ENCODE measurements at regions not wholly inside any gene's neighbourhood (a gene's known extent, or its start where the extent isn't known, plus 50 kb on each side); places are given as distances from the start of the nearest gene placed in this dataset.
"Not testable (repeated sequence)": the region's sequence is repeated elsewhere in the genome, so short reads cannot be mapped to it uniquely, and the experiment has no call there.

DNA sequence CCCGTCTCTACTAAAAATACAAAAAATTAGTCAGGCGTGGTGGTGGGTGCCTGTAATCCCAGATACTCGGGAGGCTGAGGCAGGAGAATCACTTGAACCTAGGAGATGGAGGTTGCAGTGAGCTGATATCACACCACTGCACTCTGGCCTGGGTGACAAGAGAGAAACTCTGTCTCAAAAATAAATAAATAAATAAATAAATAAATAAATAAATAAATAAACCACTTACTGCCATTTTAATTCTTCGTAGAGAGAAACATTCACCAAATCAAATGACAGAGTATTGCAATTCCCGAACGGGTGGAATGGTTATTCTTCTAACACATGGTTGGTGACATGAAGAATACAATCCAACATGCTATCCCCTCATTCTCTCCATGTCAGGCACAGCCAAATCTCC, 754.3 kb upstream of the AUTS2 start:
- not testable (repeated sequence) for DNase-seq (ENCODE audit: low spot score)

DNA sequence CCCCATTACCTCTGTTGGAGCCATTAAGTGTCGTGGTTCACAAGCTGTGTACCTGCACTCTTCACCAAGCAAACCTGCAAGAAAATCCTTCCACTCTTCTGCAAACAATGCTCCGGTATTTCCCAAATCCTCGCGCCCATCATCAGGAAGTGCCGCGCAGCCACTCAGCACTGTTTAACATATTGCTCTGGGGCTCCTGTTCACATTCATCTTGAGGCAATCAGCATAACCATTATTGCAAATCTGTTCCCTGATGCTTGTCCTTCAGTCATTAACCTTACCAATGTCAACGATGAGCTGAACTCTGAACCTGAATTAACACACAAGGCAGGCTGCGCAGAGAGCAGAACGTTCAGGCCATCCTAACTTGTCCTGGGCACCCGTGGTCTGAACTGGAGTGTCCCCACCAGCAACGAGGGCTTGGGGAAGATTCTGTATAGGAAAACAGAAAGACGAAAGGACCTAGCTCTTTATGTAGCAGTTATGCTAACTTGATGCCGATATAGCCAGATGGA, 751.4 kb upstream of the AUTS2 start:
- DNase-seq (ENCODE audit: low spot score), result no peak

DNA sequence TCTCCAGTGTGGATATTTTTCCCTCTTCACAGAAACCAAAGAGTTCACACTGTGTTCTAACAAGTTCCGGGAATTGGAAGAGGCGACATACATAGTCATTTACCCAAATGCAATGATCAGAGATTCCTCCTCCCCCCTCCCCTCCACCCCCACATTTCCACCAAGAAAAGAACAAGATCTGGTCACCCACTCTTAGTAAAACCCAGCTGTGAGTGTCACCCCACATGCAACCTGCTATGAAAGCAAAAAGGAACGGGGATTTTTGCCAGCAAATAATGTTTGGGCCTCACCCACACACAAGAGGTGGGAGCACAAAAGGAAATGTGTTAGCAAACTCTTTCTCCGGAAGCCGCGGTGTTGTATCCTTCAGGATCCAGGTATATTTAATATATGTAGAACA, 745.0 kb upstream of the AUTS2 start:
- no peak for DNase-seq (ENCODE audit: low spot score)

DNA sequence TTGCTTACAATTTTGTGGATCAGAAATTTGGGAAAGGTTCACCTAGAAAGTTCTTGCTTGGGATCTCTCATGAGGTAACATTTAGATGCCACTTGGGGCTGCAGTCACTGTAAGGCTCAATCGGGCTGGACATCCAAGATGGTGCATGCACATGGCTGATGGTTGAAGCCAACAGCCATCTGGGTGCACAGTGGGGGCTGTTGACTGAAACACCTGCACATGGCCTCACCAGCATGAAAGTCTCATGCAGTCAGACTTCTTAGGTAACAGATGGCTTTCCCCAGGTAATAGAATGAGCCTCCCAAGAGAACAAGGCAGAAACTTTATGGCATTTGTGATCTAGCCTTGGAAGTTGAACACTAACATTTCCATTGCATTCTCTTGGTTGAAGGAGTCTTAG, 740.7 kb upstream of the AUTS2 start:
- no peak for DNase-seq (ENCODE audit: low spot score)

DNA sequence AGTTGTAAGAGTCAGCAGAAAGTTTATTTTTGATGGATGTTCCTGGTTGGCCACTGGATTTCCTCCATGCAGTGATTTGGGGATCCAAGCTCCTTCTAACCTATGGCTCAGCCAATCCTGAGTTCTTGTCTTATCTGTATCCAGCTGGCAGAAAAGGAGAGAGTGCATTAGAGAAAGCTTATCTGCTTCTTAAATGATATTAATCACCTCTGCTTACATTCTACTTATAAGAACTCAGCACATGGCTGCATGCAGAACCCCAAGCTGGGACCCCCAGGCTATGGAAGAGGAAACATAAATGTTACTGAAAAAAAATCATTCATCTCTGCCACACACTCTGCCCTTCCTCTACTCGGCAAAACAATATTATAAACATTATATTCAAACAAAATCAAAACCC, 739.8 kb upstream of the AUTS2 start:
- no peak for DNase-seq (ENCODE audit: low spot score)

DNA sequence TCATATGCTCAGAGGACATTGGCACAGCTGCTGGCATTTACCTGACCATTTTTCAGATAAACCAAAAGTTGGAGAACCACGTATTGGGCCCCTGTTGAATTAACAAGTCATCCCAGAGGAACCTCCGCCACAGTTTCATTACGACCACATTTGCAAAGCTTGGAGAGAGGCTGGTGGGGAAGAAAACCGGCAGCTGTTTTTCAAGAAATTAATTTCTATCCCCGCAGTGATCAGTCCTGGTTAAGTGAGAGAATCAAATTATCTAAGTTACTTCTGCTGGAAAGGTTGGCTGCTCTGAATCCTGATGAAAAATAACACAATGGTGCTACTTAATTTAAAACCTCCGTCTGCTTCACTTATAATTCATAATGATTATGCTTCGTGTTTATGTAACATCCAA, 737.1 kb upstream of the AUTS2 start:
- no peak for DNase-seq (ENCODE audit: low spot score)

DNA sequence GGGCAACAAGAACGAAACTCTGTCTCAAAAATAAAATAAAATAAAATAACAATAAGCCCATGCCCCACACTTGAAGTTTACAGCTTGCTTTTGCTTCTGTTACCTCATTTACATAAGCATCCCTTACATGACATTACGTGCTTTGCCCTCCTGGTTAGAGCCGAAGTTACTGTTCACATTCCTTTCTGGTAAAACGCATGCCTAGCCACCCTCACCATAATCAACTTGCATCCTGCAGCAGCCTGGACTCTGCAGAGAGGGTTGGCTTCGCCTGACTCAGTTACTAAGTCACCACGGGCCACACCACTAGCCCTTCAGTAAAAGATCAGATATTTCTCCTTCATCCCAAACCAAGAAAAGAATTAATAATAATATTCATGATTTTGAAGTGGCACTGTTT, 736.0 kb upstream of the AUTS2 start:
- DNase-seq (ENCODE audit: low spot score), result no peak

DNA sequence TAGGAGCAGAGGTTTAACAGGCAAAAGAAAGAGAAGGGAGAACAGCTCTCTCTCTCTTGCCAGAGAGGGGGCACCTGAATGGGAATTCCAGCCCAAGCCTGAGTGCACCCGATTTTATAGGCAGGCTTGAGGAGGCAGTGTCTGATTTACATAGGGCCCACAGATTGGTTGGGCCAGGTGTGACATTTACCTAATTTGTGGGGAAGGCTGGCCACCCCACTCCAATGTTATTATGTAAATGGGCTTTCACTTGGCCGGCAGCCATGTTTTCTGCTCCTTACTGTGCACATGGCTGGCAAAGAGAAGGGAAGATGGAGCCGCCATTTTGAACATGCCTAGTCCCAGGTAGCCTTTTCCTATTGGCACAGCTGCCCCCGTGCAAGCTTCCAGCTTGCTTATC, 735.5 kb upstream of the AUTS2 start:
- no peak for DNase-seq (ENCODE audit: low spot score)

DNA sequence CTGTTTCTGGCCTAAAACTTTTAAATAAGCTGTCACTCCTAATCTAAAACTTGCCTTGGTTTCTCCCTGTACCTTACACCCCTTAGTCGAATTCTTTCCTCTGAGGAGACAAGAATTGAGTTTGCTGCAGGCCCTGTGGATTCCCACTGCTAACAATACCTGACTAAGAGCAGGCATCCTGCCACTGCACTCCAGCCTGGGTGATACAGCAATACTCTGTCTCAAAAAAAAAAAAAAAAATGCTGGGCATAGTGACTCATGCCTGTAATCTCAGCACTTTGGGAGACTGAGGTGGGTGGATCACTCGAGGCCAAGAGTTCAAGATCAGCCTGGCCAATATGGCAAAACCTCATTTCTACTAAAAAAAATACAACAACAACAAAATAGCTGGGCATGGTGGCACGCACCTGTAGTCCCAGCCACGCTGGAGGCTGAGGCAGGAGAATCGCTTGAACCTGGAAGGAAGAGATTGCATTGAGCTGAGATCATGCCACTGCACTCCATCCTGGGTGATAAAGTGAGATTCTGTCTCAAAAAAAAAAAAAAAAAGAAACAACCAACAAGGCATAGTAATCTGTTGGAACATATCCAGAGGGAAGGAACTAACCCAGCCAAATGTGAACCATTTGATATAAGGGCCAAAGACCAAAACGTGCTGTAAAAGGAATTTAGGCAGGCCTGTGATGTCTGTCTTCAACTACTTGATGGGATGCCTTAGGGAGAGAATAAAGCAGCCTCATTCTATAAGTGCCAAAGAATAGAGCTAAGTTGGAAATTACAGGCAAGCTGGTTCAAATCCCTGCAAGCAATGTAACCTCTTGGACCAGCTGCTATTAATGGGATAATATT, 732.7 kb upstream of the AUTS2 start:
- no peak for DNase-seq (ENCODE audit: low spot score)

DNA sequence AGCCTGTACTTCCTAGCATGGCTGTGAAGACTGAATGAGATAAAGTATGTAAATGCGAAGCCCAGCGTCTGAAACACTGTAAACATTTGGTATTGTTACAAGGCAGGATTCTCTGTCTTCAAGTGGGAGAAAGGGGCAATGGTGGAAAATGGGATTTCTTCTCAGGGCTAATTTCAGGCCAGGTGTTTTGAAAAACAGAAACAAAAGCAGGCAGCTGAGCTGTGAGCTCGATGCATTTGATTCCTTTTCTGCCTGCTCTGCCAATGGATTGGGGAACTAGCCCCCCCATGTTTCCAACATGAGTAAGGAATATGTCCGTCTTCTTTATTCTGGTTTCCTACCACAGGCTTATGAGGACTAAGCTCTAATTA, 732.1 kb upstream of the AUTS2 start:
- DNase-seq (ENCODE audit: low spot score), result no peak

DNA sequence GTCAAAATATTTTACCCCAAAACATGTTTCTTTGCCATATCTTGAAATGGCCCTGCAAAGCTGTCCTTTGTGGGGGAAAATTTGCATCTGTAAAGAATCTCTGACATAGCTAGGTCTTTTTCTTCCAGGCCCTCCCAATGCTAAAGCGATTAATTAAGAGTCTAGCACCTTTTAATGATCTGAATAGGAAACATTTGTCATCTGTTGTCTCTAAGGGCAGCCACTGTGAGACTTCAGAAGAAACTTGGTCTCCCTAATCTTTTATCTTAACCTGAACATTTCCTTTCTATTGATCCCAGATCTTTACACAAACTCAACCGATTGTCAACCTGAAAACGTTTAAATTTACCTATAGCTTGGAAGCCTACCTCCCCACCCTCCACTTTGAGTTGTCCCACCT, 731.6 kb upstream of the AUTS2 start:
- DNase-seq (ENCODE audit: low spot score), result not testable (repeated sequence)

DNA sequence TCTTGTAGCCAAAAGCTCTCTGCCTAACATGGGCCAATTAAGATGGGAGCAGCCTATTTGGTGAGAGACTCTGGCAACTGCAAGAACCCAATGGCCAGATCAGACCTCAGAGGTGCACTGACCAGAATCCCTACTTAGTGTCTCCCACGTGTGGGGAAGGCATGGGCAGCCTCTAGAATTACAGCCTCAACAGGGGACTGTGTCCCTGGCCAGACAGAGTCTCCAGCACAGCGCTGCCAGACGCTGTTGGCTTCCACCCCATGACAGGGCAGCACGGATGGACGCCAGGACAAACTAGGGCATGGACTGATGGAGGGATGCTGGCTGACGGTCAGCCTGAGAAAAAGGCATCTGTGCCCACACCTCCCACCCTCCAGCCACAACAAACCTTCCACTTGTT, 729.3 kb upstream of the AUTS2 start:
- no peak for DNase-seq (ENCODE audit: low spot score)

DNA sequence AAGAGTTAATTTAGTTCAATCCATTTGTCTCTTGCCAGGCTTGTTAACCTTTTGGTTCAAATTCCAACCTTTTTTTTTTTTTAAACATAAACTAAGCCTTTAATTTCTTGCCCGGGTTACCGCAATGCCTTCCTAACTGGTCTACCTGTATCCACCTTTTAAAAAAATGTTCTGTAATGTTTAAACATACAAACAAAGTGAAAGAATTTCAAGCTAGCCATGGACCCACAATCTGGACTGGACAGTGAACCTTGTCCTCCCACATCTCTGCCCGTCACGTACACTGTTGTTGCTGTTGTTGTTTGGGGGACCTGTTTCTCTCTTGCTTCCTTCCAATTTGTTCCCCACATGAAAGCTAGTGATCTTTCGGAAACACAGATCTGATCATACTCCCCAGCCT, 724.7 kb upstream of the AUTS2 start:
- DNase-seq (ENCODE audit: low spot score), result no peak

DNA sequence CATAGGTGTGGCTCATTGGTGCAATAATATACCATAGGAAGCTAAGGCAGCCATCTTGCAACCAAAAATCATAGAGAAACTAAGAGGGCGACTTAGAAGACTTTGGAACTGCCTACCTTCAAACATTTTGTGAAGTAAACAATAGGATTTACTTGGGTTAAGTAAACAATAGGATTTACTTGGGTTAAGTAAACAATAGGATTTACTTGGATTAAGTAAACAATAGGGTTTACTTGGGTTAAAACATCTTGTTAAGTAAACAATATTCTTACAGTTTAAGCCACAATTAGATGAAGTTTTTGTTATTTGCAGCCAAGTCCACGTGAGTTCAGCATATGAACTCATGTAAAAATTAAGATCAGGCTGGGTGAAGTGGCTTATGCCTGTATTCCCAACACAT, 722.4 kb upstream of the AUTS2 start:
- DNase-seq (ENCODE audit: low spot score), result no peak

DNA sequence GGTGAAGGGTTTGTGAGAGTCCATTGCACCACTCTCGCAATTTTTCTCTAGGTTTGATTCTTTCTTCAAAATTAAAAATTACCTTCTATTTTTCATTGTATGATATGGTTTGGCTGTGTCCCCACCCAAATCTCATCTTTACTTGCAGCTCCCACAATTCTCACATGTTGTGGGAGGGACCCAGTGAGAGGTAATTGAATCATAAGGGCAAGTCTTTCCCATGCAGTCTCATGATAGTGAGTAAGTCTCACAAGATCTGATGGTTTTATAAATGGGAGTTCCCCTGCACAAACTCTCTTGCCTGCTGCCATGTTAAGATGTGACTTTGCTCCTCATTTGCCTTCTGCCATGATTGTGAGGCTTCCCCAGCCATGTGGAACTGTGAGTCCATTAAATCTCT, 711.2 kb upstream of the AUTS2 start:
- not testable (repeated sequence) for DNase-seq (ENCODE audit: low spot score)

DNA sequence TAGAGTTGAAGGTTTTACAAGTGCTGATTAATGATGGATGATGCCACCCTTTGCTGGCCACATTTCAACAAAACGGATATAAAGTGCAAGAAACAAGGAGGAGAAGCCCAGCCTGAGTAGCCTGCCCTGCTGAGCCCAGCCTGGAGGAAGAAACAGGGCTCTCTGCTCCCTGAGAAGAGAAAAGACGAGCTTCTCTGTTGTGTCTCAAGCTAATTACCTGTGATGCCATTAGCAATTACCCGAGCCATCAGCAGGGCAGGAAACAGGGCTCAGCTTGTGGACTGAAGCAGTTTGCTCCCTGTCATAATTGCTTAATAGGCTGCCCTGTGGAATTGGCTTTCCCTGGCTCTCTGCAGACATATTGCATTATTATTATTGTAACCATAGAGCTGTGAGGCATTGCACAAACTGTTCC, 709.3 kb upstream of the AUTS2 start:
- DNase-seq (ENCODE audit: low spot score), result no peak

DNA sequence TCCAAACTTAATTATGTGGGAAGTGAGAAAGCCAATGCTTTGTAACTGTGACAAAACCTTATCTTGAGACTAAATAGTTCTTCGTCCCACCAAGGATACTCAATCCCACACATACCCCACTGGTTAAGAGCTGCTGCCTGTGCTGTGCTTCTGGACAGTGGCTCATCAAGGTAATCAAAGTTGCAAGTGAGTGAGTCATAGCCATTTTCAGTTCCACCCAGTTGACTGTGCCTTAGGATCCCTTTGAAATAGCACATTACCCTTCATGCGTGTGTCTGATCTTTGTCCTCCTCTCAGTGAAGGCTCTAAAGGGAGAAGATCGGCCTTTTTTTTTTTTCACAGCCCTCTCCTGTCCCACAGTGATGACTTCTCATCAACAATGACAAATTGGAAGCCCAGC, 706.0 kb upstream of the AUTS2 start:
- DNase-seq (ENCODE audit: low spot score), result no peak

DNA sequence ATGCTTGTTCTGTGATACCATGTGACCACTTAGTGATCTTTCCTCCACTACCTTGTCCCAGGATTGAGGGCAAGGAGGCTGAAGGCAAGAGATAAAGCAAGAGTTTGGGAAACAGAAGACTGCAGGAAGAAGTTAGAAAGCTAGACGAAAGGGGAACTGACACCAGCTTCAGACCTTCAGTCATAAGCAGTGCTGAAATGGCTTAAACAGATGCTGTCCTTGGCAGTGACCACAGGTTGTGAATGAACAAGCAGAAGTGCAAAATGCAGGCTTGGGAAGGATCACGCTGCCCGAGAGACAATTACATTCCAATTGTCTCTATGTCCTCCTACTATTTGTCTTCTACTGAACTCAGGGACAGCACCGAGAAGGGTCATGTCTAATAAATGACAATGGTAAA, 704.9 kb upstream of the AUTS2 start:
- DNase-seq (ENCODE audit: low spot score), result no peak

DNA sequence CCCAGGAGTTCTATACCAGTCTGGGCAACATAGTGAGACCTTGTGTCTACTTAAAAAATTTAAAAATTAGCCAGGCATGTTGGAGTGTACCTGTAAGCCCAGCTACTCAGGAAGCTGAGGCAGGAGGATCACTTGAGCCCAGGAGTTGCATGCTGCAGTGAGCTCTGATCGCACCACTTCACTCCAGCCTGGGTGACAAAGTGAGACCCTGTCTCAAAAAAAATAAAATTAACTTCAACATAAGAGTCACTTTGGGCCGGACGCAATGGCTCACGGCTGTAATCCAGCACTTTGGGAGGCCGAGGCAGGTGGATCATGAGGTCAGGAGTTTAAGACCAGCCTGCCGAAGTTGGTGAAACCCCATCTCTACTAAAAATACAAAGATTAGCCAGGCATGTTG, 699.1 kb upstream of the AUTS2 start:
- not testable (repeated sequence) for DNase-seq (ENCODE audit: low spot score)

DNA sequence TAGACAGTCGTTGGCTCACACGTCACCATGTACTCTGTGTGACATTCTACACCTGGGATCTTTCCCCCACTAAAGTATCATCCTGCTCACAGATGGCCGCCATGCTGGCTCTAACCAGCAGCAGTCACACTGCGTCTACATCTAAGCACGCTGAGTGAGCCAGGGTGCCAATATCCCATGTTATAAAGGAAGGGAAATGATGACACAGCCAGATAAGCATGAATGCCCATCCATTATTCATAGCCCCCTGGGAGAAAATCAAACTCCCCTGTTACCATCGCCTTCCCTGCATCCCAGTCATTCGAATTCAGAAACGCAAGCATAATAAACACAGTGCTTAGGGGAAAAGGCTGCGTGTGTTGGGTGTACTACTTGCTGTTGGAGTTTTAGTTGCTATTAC, 698.2 kb upstream of the AUTS2 start:
- no peak for DNase-seq (ENCODE audit: low spot score)

DNA sequence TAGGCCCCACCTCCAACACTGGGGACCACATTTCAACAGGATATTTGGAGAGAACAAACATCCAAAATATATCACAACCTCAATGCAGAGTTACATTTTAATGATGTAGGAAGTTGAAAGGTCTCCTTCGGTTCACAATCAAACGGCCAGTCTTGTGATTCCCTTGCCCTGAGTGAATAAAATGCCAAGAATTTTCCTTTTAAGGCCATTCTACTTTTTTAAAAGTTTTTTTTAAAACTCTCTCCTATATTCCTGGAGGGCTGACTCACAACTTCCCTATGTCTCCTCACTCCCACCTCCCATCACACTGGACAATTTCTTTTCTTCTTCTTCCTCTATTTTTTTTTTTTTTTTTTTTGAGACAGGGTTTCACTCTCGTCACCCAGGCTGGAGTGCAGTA, 693.6 kb upstream of the AUTS2 start:
- DNase-seq (ENCODE audit: low spot score), result no peak

DNA sequence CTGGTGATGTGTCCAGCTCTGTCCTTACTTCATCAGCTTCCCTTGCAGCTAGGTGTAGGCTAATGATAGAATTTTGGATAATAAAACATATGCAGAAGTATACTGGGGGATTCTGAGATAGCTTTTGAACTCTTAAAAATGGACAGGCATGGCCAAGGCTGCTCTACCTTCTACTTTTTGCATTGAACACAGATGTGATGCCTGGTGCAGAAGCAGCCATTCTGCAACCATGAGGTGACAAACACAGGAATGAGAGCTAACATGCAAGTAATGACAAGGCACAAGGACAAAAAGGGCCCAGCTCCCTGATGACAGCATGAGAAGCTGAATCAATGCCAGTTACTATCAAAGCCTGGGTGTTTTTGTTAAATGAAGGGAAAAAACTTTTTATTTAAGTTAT, 686.5 kb upstream of the AUTS2 start:
- DNase-seq (ENCODE audit: low spot score), result no peak

DNA sequence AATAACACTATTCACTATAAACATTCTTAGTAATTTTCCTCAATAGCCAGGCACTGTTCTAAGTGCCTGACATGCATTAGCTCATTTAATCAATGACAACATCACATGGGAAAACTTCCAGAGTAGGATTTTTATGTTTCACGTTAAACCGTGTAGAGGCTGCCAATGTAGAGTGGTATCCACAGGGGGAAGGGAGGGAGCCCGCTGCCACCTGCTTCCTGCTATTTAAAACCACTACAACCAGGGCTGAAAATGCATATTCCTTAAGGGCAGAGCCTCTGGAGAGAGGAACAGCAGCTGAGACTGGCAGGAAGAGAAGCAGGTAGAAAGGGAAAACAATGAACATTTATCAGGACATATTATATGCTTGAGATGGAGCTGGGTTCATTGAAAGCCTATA, 684.3 kb upstream of the AUTS2 start:
- no peak for DNase-seq (ENCODE audit: low spot score)

DNA sequence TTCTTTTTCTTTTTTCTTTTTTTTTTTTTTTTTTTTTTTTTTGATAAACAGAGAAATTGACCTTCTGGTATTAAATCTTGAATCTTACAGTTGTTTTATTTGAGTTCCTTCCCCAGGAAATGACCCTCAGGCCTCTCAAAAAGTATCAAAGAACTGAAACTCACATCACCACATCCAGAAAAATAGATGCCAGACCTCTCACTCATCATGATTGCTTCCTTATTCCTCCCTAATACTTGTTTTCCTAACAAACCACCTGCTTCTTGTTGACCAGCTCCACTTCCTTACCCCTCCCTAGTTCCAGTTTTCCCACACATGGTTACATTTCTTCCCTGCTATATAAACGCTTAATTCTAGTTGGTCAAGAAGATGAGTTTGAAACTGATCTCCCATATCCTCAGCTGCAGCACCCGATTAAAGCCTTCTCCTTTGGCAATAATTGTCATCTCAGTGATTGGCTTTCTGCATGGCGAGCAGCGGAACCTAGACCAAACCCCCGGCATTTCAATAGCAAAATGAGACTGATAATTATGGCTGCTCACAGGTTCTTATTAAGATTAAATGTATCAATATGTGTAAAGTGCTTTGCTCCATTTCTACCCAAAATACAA, 681.1 kb upstream of the AUTS2 start:
- DNase-seq (ENCODE audit: low spot score), result no peak

Measured in CD4-positive, alpha-beta T cell treated with Interleukin-2 at 100 ng/mL for 4 hours (primary cell).